PC-3 (cell line): ENCODE measurements at regions not wholly inside any gene's neighbourhood (a gene's known extent, or its start where the extent isn't known, plus 50 kb on each side); places are given as distances from the start of the nearest gene placed in this dataset.

ENCODE experiments used
- ATAC-seq: fragments of 200-7000 bp; cut with Tn5 transposase; 2 replicates; pipeline ENCODE4 v1.9.1; 2020; ENCODE audit warnings: mild to moderate bottlenecking, moderate library complexity
- BruUV-seq: library from RNA; stranded (reverse); fragments of 400-500 nt; replicated peaks from 2 replicates; lab custom pipeline; 2021; lab: Mats Ljungman, UMichigan
- CTCF ChIA-PET: fragments of 300-600 bp; sonication (Branson Sonifier 250); formaldehyde crosslinking; loops from one replicate; lab custom pipeline; 2022; ENCODE audit warnings: antibody characterized with exemption; lab: Charles Lee
- POLR2A ChIA-PET: fragments of 300-600 bp; sonication (Branson Sonifier 250); formaldehyde crosslinking; loops from one replicate; lab custom pipeline; 2022; ENCODE audit warnings: antibody characterized with exemption; ENCODE audit not compliant: unreplicated experiment; lab: Charles Lee
- DNase-seq: peaks from one replicate; pipeline ENCODE4 v3.0.0-alpha.2; 2015
- H2AFZ ChIP-seq: fragments of 300-600 bp; sonication (generic); 2 replicates; pipeline ENCODE4 v1.6.0; 2016; ENCODE audit warnings: antibody characterized with exemption, low read length
- H3F3A ChIP-seq: fragments of 300-600 bp; sonication (generic); one replicate; pipeline ENCODE4 v1.6.0; 2017; ENCODE audit warnings: antibody characterized with exemption, low read length, control low read depth, mild to moderate bottlenecking; ENCODE audit not compliant: unreplicated experiment
- H3K27ac ChIP-seq: fragments of 300-600 bp; sonication (generic); 2 replicates; pipeline ENCODE4 v1.5.1; 2016; ENCODE audit warnings: mild to moderate bottlenecking, low read length
- H3K27me3 ChIP-seq: fragments of 300-600 bp; sonication (generic); 2 replicates; pipeline ENCODE4 v1.6.1; 2016; ENCODE audit warnings: low read length, mixed read lengths
- H3K36me3 ChIP-seq: fragments of 300-600 bp; sonication (generic); 2 replicates; pipeline ENCODE4 v1.6.1; 2016; ENCODE audit warnings: low read depth, mixed run types, low read length, mixed read lengths
- H3K4me1 ChIP-seq: fragments of 300-600 bp; sonication (generic); 2 replicates; pipeline ENCODE4 v1.5.1; 2016; ENCODE audit warnings: low read length; ENCODE audit not compliant: insufficient read depth
- H3K4me2 ChIP-seq: fragments of 300-600 bp; sonication (generic); 2 replicates; pipeline ENCODE4 v1.6.0; 2016; ENCODE audit warnings: low read length
- H3K4me3 ChIP-seq: fragments of 300-600 bp; sonication (generic); 2 replicates; pipeline ENCODE4 v1.5.1; 2016; ENCODE audit warnings: mild to moderate bottlenecking, low read length, mixed read lengths
- H3K79me2 ChIP-seq: fragments of 300-600 bp; sonication (generic); 2 replicates; pipeline ENCODE4 v1.6.1; 2017; ENCODE audit warnings: low read length, mixed read lengths
- H3K9ac ChIP-seq: fragments of 300-600 bp; sonication (generic); 2 replicates; pipeline ENCODE4 v1.6.0; 2016; ENCODE audit warnings: mild to moderate bottlenecking, low read length
- H3K9me2 ChIP-seq: fragments of 300-600 bp; sonication (generic); replicated peaks from 2 replicates; pipeline ENCODE4 v1.6.1; 2016; ENCODE audit warnings: mixed run types, low read length, mixed read lengths
- H3K9me3 ChIP-seq: fragments of 300-600 bp; sonication (generic); 2 replicates; pipeline ENCODE4 v1.6.1; 2016; ENCODE audit warnings: low read length, mixed read lengths
- H4K20me1 ChIP-seq: fragments of 300-600 bp; sonication (generic); 2 replicates; pipeline ENCODE4 v1.6.1; 2016; ENCODE audit warnings: low read length, mixed read lengths
- EZH2 ChIP-seq: fragments of 300-600 bp; sonication (generic); IDR thresholded peaks from one replicate; pipeline ENCODE4 v1.6.1; 2017; ENCODE audit warnings: antibody characterized with exemption, mild to moderate bottlenecking, low read length; ENCODE audit not compliant: unreplicated experiment
- EZH2phosphoT487 ChIP-seq: fragments of 300-600 bp; sonication (generic); IDR thresholded peaks from 2 replicates; pipeline ENCODE4 v1.6.1; 2018; ENCODE audit warnings: mild to moderate bottlenecking, antibody characterized with exemption, low read length, borderline replicate concordance
- intact Hi-C: fragments of 100-400 bp; cut with micrococcal nuclease; formaldehyde crosslinking; loops from 2 replicates; pipeline ENCODE4 v1.9.0; 2023
- TF ChIP-seq, protein P1 (sequence below): fragments of 300-600 bp; sonication (generic); conservative IDR thresholded peaks from 2 replicates; pipeline ENCODE4 v1.5.1; 2017; ENCODE audit warnings: antibody characterized with exemption, low read depth, mild to moderate bottlenecking, low read length

DNA sequence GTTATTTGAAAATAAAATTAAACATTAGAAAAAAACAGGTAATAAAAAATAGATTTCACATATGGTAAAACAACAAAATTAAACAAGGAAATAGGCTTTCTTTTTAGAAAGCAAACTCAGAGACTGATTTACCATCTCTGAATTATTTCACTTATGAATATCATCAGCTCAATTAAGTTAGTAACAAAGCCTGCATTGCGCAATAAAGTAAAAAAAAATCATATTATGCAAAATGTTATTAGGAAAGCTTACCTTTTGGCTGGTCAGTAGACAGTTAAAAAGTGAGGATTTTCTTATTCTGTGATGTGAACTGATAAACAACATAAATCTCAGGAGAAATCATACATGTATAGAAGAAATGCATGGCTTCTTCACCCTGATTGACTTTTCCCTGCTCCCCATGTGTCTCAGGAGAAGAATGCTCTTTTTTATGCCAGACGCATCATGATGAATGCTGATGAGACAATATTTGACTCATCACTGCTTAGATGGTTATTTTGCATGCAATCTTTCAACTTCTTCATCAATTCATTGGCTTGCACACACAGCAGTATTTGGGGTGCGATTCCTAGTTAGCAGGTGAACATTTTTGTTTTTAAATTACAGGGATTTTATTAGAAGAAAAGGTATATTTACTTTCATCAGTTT lies 124.5 kb upstream of the USP15 start:
- no peak overlapping the region for H2AFZ ChIP-seq
- ChIA-PET CTCF (no interaction called here), POLR2A (no interaction called here)
- no peak overlapping the region for H3K27ac ChIP-seq
- H3K4me1 ChIP-seq, result no peaks in the 10 kb centered on the region
- no peaks in the 10 kb centered on the region for H3K9me2 ChIP-seq
- TF ChIP-seq EZH2phosphoT487 (no peak), EZH2 (no peak)
- TF ChIP-seq, protein P1, sequence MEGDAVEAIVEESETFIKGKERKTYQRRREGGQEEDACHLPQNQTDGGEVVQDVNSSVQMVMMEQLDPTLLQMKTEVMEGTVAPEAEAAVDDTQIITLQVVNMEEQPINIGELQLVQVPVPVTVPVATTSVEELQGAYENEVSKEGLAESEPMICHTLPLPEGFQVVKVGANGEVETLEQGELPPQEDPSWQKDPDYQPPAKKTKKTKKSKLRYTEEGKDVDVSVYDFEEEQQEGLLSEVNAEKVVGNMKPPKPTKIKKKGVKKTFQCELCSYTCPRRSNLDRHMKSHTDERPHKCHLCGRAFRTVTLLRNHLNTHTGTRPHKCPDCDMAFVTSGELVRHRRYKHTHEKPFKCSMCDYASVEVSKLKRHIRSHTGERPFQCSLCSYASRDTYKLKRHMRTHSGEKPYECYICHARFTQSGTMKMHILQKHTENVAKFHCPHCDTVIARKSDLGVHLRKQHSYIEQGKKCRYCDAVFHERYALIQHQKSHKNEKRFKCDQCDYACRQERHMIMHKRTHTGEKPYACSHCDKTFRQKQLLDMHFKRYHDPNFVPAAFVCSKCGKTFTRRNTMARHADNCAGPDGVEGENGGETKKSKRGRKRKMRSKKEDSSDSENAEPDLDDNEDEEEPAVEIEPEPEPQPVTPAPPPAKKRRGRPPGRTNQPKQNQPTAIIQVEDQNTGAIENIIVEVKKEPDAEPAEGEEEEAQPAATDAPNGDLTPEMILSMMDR, result no peak
- H3K79me2 ChIP-seq, result no peaks in the 10 kb centered on the region
- no peaks in the 10 kb centered on the region for H3F3A ChIP-seq
- intact Hi-C loops, result no loop called here
- H3K4me3 ChIP-seq, result no peak overlapping the region
- ATAC-seq (no peak), DNase-seq (no peak)
- peaks cover 45% of the 10 kb centered on the region for H3K27me3 ChIP-seq
- no TSS peak for BruUV-seq
- H4K20me1 ChIP-seq, result no peaks in the 10 kb centered on the region
- no peak overlapping the region for H3K9ac ChIP-seq
- no peaks in the 10 kb centered on the region for H3K9me3 ChIP-seq
- H3K4me2 ChIP-seq, result no peak overlapping the region
- H3K36me3 ChIP-seq, result no peaks in the 10 kb centered on the region

DNA sequence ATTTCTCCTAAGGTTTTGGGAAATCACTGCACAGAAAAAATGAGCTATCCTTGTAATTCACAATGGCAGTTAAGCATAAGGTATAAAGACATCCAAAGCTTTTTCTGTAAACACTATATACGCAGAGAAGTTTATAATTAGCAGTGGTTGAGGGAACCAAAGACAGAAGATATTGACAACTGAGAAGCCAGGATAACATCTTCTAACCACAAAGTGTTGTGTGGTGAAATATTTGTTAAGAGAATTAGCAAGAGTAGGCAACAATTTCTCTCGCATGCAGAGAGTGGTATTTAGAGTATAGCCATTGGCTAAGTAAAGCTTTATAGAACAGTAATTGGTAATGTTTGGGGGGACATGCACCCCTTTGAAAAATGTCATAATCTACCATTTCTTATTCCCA lies 123.7 kb upstream of the USP15 start:
- Histone ChIP-seq H3K36me3 (no peaks in the 10 kb centered on the region), H3K79me2 (no peaks in the 10 kb centered on the region), H2AFZ (no peak overlapping the region), H3K27me3 (peaks cover 50% of the 10 kb centered on the region), H3K4me1 (no peaks in the 10 kb centered on the region), H4K20me1 (no peaks in the 10 kb centered on the region), H3F3A (no peaks in the 10 kb centered on the region), H3K4me2 (no peak overlapping the region), H3K9me2 (no peaks in the 10 kb centered on the region), H3K4me3 (no peak overlapping the region), H3K9ac (no peak overlapping the region), H3K9me3 (no peaks in the 10 kb centered on the region), H3K27ac (no peak overlapping the region)
- intact Hi-C loops, result no loop called here
- ATAC-seq, result no peak
- no peak for DNase-seq
- BruUV-seq, result no TSS peak
- TF ChIP-seq, protein P1, result no peak
- TF ChIP-seq EZH2 (no peak), EZH2phosphoT487 (no peak)
- ChIA-PET POLR2A (no interaction called here), CTCF (no interaction called here)

DNA sequence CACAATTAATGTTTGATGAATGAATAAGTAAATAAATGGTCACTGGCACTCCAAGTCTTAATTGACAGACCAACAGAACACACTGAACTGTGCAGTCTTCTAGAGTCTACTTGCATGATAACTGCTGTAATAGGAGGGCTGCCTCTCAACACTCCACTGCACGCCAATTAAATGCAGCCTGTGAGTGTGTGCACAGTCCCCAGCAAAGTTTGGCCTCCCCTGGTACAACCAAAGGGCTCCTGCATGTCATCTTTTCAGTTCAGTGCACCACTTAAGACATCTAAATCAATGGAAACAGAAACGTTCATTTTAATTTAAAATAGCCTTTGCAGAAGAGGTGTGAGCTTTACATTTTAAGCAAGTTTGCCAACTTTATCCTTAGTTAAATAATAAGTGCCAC lies 121.7 kb upstream of the USP15 start:
- H3K27me3 ChIP-seq, result peaks cover 70% of the 10 kb centered on the region
- no peak for ATAC-seq
- POLR2A ChIA-PET, result no interaction called here

More for the DNA sequence above, 121.7 kb upstream of the USP15 start:
- Histone ChIP-seq H3K79me2 (no peaks in the 10 kb centered on the region), H3K9ac (no peak overlapping the region), H3K9me3 (no peaks in the 10 kb centered on the region), H3K4me1 (no peaks in the 10 kb centered on the region), H3F3A (no peaks in the 10 kb centered on the region), H3K4me2 (no peak overlapping the region), H3K36me3 (no peaks in the 10 kb centered on the region), H3K4me3 (no peak overlapping the region), H3K27ac (no peak overlapping the region), H4K20me1 (no peaks in the 10 kb centered on the region), H3K9me2 (no peaks in the 10 kb centered on the region), H2AFZ (no peak overlapping the region)
- DNase-seq, result no peak
- TF ChIP-seq EZH2, result no peak
- TF ChIP-seq, protein P1, result no peak
- TF ChIP-seq EZH2phosphoT487, result no peak
- CTCF ChIA-PET, result no interaction called here
- intact Hi-C loops, result no loop called here
- no TSS peak for BruUV-seq
